Natural killer cell (primary cell): ENCODE measurements at regions not wholly inside any gene's neighbourhood (a gene's known extent, or its start where the extent isn't known, plus 50 kb on each side); places are given as distances from the start of the nearest gene placed in this dataset.

Source experiments
- ATAC-seq, 3 donors: fragments of 150-1000 bp in 2 of 3; fragments of 200-7000 bp in 1 of 3; cut with Tn5 transposase; 1 replicate in 1 of 3; 2 replicates in 2 of 3; pipeline ENCODE4 v1.10.0; 2021; ENCODE audit warnings: mild to moderate bottlenecking in 2 of 3, moderate library complexity in 2 of 3
- DNase-seq, 2 donors: peaks; one replicate each; pipeline versions ENCODE4 v3.0.0 to v3.0.0-alpha.2; 2013 to 2021; ENCODE audit warnings: mixed read lengths in 1 of 2
- H3K27ac ChIP-seq: one replicate; pipeline ENCODE4 v1.5.1; 2013; ENCODE audit warnings: mild to moderate bottlenecking, low read length
- H3K27me3 ChIP-seq: one replicate; pipeline ENCODE4 v1.6.1; 2013; ENCODE audit warnings: low read length; ENCODE audit not compliant: control insufficient read depth, insufficient read depth
- H3K36me3 ChIP-seq: one replicate; pipeline ENCODE4 v1.6.1; 2013; ENCODE audit warnings: low read length; ENCODE audit not compliant: control insufficient read depth, insufficient read depth
- H3K4me1 ChIP-seq: one replicate; pipeline ENCODE4 v1.6.1; 2013; ENCODE audit warnings: low read length; ENCODE audit not compliant: control insufficient read depth, insufficient read depth
- H3K4me3 ChIP-seq: one replicate; pipeline ENCODE4 v1.5.1; 2013; ENCODE audit warnings: low read length
- H3K9me3 ChIP-seq: one replicate; pipeline ENCODE4 v1.6.1; 2013; ENCODE audit warnings: low read length; ENCODE audit not compliant: control insufficient read depth, insufficient read depth
- H3K27ac Mint-ChIP-seq, 2 donors: one replicate each; pipeline ENCODE4 v1.8.0; 2022; ENCODE audit warnings: mild to moderate bottlenecking in 2 of 2, mixed read lengths in 2 of 2, moderate library complexity in 1 of 2
- H3K27me3 Mint-ChIP-seq, 2 donors: one replicate each; pipeline ENCODE4 v1.8.0; 2022; ENCODE audit warnings: low read depth in 2 of 2, mixed read lengths in 2 of 2
- H3K36me3 Mint-ChIP-seq: one replicate; pipeline ENCODE4 v1.8.0; 2022; ENCODE audit warnings: mixed read lengths
- H3K4me1 Mint-ChIP-seq, 2 donors: one replicate each; pipeline ENCODE4 v1.8.0; 2022; ENCODE audit warnings: mixed read lengths in 2 of 2
- H3K4me3 Mint-ChIP-seq: one replicate; pipeline ENCODE4 v1.8.0; 2022; ENCODE audit warnings: mild to moderate bottlenecking, moderate library complexity, mixed read lengths
- H3K9me3 Mint-ChIP-seq, 2 donors: one replicate each; pipeline ENCODE4 v1.8.0; 2022; ENCODE audit warnings: mixed read lengths in 2 of 2
- CTCF ChIP-seq: fragments of 200-600 bp; IDR thresholded peaks from one replicate; pipeline ENCODE4 v1.8.0; 2022; ENCODE audit warnings: antibody characterized with exemption
- WGBS: methylation state at CpG from one replicate; pipeline ENCODE4 v1.1.7; 2013; ENCODE audit warnings: missing lambda C conversion rate; ENCODE audit not compliant: insufficient coverage; 5-methylcytosine and 5-hydroxymethylcytosine counted together
- intact Hi-C: fragments of 100-400 bp; cut with micrococcal nuclease; formaldehyde crosslinking; loops from one replicate; pipeline ENCODE4 v1.14.2; 2022

GRCh38 chr9:103837940-103838339 is 256.2 kb upstream of the SMC2 start:
- ATAC-seq (no peak), DNase-seq (no peak)
- no peaks in the 10 kb centered on the region for H3K4me1 ChIP-seq
- 78% methylated on average over 1 of the region's 1 CpG for WGBS
- no peaks in the 10 kb centered on the region for H3K36me3 ChIP-seq
- H3K36me3 Mint-ChIP-seq, result no peaks in the 10 kb centered on the region
- intact Hi-C loops, result no loop called here
- H3K4me3 ChIP-seq, result no peak overlapping the region
- peaks cover 0 to 2% of the 10 kb centered on the region in 2 donors for H3K9me3 Mint-ChIP-seq
- H3K9me3 ChIP-seq, result no peaks in the 10 kb centered on the region
- no peak overlapping the region for H3K27ac ChIP-seq
- no peaks in the 10 kb centered on the region for H3K27me3 Mint-ChIP-seq
- H3K4me3 Mint-ChIP-seq, result no peak overlapping the region
- no peak overlapping the region for H3K27ac Mint-ChIP-seq
- H3K27me3 ChIP-seq, result no peaks in the 10 kb centered on the region
- no peaks in the 10 kb centered on the region for H3K4me1 Mint-ChIP-seq
- no peak for TF ChIP-seq CTCF

- 88% methylated on average over 1 of the region's 1 CpG for WGBS
- no peak for ATAC-seq
- Mint-ChIP-seq H3K27me3 (no peaks in the 10 kb centered on the region), H3K4me3 (no peak overlapping the region), H3K4me1 (no peaks in the 10 kb centered on the region), H3K36me3 (peaks cover under 1% of the 10 kb centered on the region), H3K9me3 (peaks cover 2 to 7% of the 10 kb centered on the region in 2 donors), H3K27ac (no peak overlapping the region)
- no peak for DNase-seq
- no peaks in the 10 kb centered on the region for H3K9me3 ChIP-seq
- no peak overlapping the region for H3K4me3 ChIP-seq
- intact Hi-C loops, result no loop called here
- H3K27ac ChIP-seq, result no peak overlapping the region
- H3K27me3 ChIP-seq, result no peaks in the 10 kb centered on the region
- H3K36me3 ChIP-seq, result no peaks in the 10 kb centered on the region
- H3K4me1 ChIP-seq, result no peaks in the 10 kb centered on the region
- TF ChIP-seq CTCF, result no peak
These were observed 254.9 kb upstream of the SMC2 start for GRCh38 chr9:103839197-103839596.

GRCh38 chr9:103867886-103868285 is 226.2 kb upstream of the SMC2 start:
- H3K27me3 Mint-ChIP-seq, result no peaks in the 10 kb centered on the region
- H3K4me1 Mint-ChIP-seq, result no peaks in the 10 kb centered on the region
- ATAC-seq, result no peak
- no peak overlapping the region for H3K27ac Mint-ChIP-seq
- intact Hi-C loops, result no loop called here
- Histone ChIP-seq H3K27ac (no peak overlapping the region), H3K4me3 (no peak overlapping the region), H3K4me1 (no peaks in the 10 kb centered on the region), H3K27me3 (no peaks in the 10 kb centered on the region), H3K9me3 (no peaks in the 10 kb centered on the region), H3K36me3 (no peaks in the 10 kb centered on the region)
- no peak for TF ChIP-seq CTCF
- no CpG with 5 or more reads among the region's 1 CpG for WGBS
- H3K36me3 Mint-ChIP-seq, result no peaks in the 10 kb centered on the region
- no peak overlapping the region for H3K4me3 Mint-ChIP-seq
- peaks cover 7% of the 10 kb centered on the region in 2 donors for H3K9me3 Mint-ChIP-seq
- DNase-seq, result no peak

DNA sequence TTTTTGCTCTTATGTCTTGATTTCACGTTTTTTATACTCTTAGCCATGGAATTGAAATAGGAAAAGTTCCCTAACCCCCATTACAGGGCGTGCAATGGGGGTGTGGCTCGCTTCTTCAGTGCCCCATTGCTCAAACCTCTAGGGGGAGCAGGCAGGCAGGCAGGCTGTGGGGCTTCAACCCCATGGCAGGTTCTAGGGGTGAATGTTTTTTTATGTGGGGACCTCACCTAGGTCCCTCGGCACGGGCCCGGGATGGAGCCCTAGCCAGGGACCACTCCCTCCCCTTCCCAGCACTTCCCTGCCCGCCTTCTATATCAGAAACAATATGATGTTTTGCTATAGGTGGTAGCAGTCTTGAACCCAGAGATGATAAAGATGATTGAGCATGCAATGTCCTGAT is 221.3 kb upstream of the SMC2 start:
- no peak for ATAC-seq
- no peak overlapping the region for H3K27ac ChIP-seq
- no peak for TF ChIP-seq CTCF
- no peaks in the 10 kb centered on the region for H3K36me3 Mint-ChIP-seq
- H3K27me3 ChIP-seq, result no peaks in the 10 kb centered on the region
- H3K9me3 ChIP-seq, result no peaks in the 10 kb centered on the region
- no peak overlapping the region for H3K4me3 Mint-ChIP-seq
- no peaks in the 10 kb centered on the region for H3K4me1 ChIP-seq
- intact Hi-C loops, result no loop called here
- H3K27ac Mint-ChIP-seq, result no peak overlapping the region
- H3K4me3 ChIP-seq, result no peak overlapping the region
- H3K36me3 ChIP-seq, result no peaks in the 10 kb centered on the region
- 83% methylated on average over 5 of the region's 7 CpGs for WGBS
- no peak for DNase-seq
- H3K27me3 Mint-ChIP-seq, result no peaks in the 10 kb centered on the region
- no peaks in the 10 kb centered on the region for H3K4me1 Mint-ChIP-seq
- H3K9me3 Mint-ChIP-seq, result peaks cover 4 to 8% of the 10 kb centered on the region in 2 donors
